ENCODE measurements at regions not wholly inside any gene's neighbourhood (a gene's known extent, or its start where the extent isn't known, plus 50 kb on each side); places are given as distances from the start of the nearest gene placed in this dataset.

GRCh38 chr1:82706741-82707140, 906.0 kb downstream of the ADGRL2 start:
- Histone ChIP-seq H3K27ac (replicated peaks in 1 of 4) (no peak overlapping the region), H3K36me3 (no peaks in the 10 kb centered on the region), H3K27me3 (no peaks in the 10 kb centered on the region), H3K4me1 (no peaks in the 10 kb centered on the region), H3K9me3 (no peaks in the 10 kb centered on the region), H3K4me3 (no peak overlapping the region)
- WGBS: 89% methylated on average over 2 of the region's 2 CpGs
- no peak for TF ChIP-seq POLR2A (IDR thresholded peaks at IDR 0.05; ENCODE audit: low read depth)
- intact Hi-C loops (cut with DNase I): no loop called here
- DNase-seq (ENCODE audit: extremely low spot score): no peak

- Histone ChIP-seq H3K27ac (replicated peaks in 1 of 4) (no peak overlapping the region), H3K27me3 (no peaks in the 10 kb centered on the region), H3K4me1 (no peaks in the 10 kb centered on the region), H3K9me3 (no peaks in the 10 kb centered on the region), H3K36me3 (no peaks in the 10 kb centered on the region), H3K4me3 (no peak overlapping the region)
- intact Hi-C loops (cut with DNase I): no loop called here
- TF ChIP-seq CTCF (IDR thresholded peaks at IDR 0.05) (no peak), EP300 (IDR thresholded peaks at IDR 0.05) (no peak), POLR2AphosphoS5 (IDR thresholded peaks at IDR 0.05) (no peak), POLR2A (IDR thresholded peaks at IDR 0.05; ENCODE audit: low read depth) (no peak)
- DNase-seq (ENCODE audit: extremely low spot score): no peak
Observed at GRCh38 chr1:82704966-82705365, 904.2 kb downstream of the ADGRL2 start.

GRCh38 chr1:82704393-82704792, 903.7 kb downstream of the ADGRL2 start:
- Histone ChIP-seq H3K4me1 (no peaks in the 10 kb centered on the region), H3K36me3 (no peaks in the 10 kb centered on the region), H3K27ac (replicated peaks in 1 of 4) (no peak overlapping the region), H3K9me3 (no peaks in the 10 kb centered on the region), H3K27me3 (no peaks in the 10 kb centered on the region), H3K4me3 (no peak overlapping the region)
- intact Hi-C loops (cut with DNase I): no loop called here
- TF ChIP-seq EP300 (IDR thresholded peaks at IDR 0.05): no peak
- TF ChIP-seq POLR2AphosphoS5 (IDR thresholded peaks at IDR 0.05): peak in 1 of 2 donors; percentile 54
- no peak for DNase-seq (ENCODE audit: extremely low spot score)
- 53% methylated on average over 3 of the region's 3 CpGs for WGBS

GRCh38 chr1:82703951-82704350, 903.2 kb downstream of the ADGRL2 start:
- Histone ChIP-seq H3K9me3 (no peaks in the 10 kb centered on the region), H3K36me3 (no peaks in the 10 kb centered on the region), H3K4me3 (no peak overlapping the region), H3K27me3 (no peaks in the 10 kb centered on the region), H3K27ac (replicated peaks in 1 of 4) (no peak overlapping the region), H3K4me1 (no peaks in the 10 kb centered on the region)
- no peak for DNase-seq (ENCODE audit: extremely low spot score)
- intact Hi-C loops (cut with DNase I): no loop called here
- TF ChIP-seq CTCF (IDR thresholded peaks at IDR 0.05): no peak
- TF ChIP-seq POLR2AphosphoS5 (IDR thresholded peaks at IDR 0.05): no peak
- no peak for TF ChIP-seq POLR2A (IDR thresholded peaks at IDR 0.05; ENCODE audit: low read depth)

GRCh38 chr1:82700476-82700875, 899.7 kb downstream of the ADGRL2 start:
- no peak for DNase-seq (ENCODE audit: extremely low spot score)
- Histone ChIP-seq H3K27me3 (no peaks in the 10 kb centered on the region), H3K4me3 (no peak overlapping the region), H3K4me1 (no peaks in the 10 kb centered on the region), H3K27ac (replicated peaks in 1 of 4) (no peak overlapping the region), H3K36me3 (no peaks in the 10 kb centered on the region), H3K9me3 (no peaks in the 10 kb centered on the region)
- no peak for TF ChIP-seq POLR2A (IDR thresholded peaks at IDR 0.05; ENCODE audit: low read depth)
- no peak for TF ChIP-seq CTCF (IDR thresholded peaks at IDR 0.05)
- no peak for TF ChIP-seq POLR2AphosphoS5 (IDR thresholded peaks at IDR 0.05)
- no peak for TF ChIP-seq EP300 (IDR thresholded peaks at IDR 0.05)
- intact Hi-C loops (cut with DNase I): no loop called here
- WGBS: 72% methylated on average over 5 of the region's 5 CpGs

GRCh38 chr1:82697965-82698364, 897.2 kb downstream of the ADGRL2 start:
- H3K4me3 ChIP-seq: no peak overlapping the region

More at GRCh38 chr1:82697965-82698364, 897.2 kb downstream of the ADGRL2 start:
- no peaks in the 10 kb centered on the region for H3K9me3 ChIP-seq
- no peaks in the 10 kb centered on the region for H3K36me3 ChIP-seq
- H3K4me1 ChIP-seq: no peaks in the 10 kb centered on the region
- no peak for DNase-seq (ENCODE audit: extremely low spot score)
- H3K27me3 ChIP-seq: no peaks in the 10 kb centered on the region
- H3K27ac ChIP-seq (replicated peaks in 1 of 4): no peak overlapping the region
- 85% methylated on average over 8 of the region's 8 CpGs for WGBS
- intact Hi-C loops (cut with DNase I): no loop called here
- no peak for TF ChIP-seq POLR2A (IDR thresholded peaks at IDR 0.05; ENCODE audit: low read depth)
- no peak for TF ChIP-seq POLR2AphosphoS5 (IDR thresholded peaks at IDR 0.05)
- TF ChIP-seq CTCF (IDR thresholded peaks at IDR 0.05): no peak
- TF ChIP-seq EP300 (IDR thresholded peaks at IDR 0.05): no peak
